Right kidney (tissue), 1 donor: ENCODE measurements at regions not wholly inside any gene's neighbourhood (a gene's known extent, or its start where the extent isn't known, plus 50 kb on each side); places are given as distances from the start of the nearest gene placed in this dataset.
"Not testable (repeated sequence)": the region's sequence is repeated elsewhere in the genome, so short reads cannot be mapped to it uniquely, and the experiment has no call there.

Source experiments
- DNase-seq: peaks from one replicate; pipeline ENCODE4 v3.0.0-alpha.2; 2016

DNA sequence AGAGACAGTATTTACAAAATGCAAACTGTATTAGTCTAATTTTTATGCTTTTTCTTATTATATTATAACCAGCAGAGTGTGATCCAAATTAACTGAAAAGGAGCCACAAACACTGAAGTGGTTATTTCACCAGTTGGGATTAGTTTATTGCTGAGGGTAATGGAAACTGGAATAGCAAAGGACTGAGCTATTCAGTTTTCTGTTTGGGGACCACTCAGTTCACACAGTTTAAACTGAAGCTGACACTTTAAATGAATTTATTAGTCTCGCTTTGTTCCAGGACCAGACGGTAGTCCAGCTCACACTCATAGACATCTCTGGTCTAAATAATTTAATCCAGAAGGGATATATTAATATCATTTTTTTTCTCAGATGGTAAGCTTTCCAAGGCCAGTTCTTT is 410.7 kb downstream of the LTN1 start:
- DNase-seq, result no peak

DNA sequence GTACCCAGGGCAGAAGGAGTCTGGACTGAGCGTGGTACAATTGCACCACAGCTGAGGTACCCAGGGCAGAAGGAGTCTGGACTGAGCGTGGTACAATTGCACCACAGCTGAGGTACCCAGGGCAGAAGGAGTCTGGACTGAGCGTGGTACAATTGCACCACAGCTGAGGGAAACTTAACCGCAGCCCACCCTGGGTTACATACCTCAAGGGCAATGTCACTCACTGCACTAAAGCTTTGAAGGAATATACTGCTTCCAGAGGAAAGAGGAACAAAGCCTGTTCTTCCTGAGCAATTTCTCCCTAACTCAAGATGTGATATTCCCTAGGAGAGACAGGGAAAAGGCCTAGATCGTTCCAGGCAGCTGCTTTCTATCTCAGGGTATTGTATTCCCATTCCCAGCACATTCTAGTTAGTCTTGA is 411.4 kb downstream of the LTN1 start:
- DNase-seq, result not testable (repeated sequence)

DNA sequence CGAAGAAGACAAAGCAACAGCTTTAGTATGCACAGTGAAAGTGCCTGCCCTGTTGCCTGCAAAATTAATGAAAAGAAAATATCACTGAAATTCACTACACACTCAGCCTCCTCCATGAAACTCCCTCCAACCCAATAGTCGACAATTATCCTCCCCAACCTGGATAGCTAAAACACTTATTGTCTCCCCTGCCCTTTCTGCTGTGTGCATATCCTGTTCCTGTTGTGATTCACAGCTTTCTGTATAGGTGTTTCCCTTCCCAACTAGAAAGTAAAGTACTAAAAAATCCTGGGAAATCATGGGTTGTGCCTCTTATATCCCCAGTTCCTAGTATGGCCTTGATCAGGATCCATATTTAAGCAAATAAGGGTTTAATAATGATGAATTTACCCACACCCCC is 412.1 kb downstream of the LTN1 start:
- no peak for DNase-seq

DNA sequence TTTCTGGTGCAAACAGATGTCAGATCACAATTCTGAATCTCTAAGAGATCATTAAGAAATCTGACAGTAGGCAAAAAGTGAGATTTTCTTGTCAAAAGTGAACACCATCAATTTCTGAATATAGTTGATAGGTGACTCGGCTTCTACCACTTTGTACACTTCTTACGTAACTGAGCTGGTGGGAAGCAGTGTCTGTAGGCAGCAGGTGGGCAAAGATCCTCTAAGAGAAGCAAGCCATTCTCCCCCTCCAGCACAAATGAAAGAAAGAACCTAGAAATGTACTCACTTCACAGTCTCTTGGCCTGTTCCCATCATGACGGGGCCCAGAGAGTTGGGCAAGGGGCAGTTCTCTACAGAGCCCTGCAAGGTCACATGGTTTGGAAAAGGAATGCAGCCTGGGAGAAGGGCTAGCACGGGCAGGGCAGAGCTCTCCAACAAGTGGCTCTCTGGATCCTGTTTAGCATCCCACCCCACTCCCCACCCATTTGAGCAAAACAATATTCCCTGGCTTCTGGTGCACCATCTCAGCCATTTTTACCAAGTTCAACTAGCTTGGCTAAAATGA is 412.6 kb downstream of the LTN1 start:
- no peak for DNase-seq

DNA sequence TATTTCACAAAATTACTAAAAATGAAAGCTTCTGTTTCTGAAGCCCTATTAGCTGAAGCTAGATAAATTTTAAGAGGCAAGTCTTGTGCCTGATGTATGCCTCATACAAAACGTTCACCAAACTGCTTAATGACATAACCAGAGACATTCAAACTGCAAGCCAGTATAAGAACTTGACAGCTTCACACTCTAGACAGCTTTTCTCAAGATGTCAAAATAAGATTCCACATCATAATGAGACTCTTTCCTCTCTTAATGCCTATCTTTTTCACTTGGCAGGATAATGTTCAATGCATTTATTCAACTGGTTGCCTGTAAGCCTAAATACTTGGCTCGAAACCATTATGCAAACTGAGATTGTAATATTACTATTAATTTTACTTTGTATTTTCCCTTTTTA is 424.0 kb downstream of the LTN1 start:
- DNase-seq, result no peak

DNA sequence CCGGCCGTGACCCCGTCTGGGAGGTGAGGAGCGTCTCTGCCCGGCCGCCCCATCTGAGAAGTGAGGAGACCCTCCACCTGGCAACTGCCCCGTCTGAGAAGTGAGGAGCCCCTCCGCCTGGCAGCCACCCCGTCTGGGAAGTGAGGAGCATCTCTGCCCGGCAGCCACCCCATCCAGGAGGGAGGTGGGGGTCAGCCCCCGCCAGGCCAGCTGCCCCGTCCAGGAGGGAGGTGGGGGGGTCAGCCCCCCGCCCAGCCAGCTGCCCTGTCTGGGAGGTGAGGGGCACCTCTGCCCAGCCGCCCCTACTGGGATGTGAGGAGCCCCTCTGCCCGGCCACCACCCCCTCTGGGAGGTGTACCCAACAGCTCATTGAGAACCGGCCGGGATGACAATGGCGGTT is 428.7 kb downstream of the LTN1 start:
- not testable (repeated sequence) for DNase-seq

DNA sequence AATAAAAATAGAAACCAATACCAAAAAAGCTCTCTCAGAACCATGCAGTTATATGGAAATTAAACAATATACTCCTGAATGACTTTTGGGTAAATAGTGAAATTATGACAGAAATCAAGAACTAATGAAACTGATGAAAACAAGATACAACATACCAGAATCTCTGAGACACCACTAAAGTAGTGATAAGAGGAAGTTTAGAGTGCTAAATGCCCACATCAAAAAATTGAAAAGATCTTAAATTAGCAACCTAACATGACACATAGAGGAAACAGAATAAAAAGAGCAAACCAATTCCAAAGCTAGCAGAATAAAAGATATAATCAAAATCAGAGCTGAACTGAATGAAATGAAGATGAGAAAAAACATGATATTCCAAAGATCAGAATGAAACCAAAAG is 430.9 kb downstream of the LTN1 start:
- DNase-seq, result no peak

DNA sequence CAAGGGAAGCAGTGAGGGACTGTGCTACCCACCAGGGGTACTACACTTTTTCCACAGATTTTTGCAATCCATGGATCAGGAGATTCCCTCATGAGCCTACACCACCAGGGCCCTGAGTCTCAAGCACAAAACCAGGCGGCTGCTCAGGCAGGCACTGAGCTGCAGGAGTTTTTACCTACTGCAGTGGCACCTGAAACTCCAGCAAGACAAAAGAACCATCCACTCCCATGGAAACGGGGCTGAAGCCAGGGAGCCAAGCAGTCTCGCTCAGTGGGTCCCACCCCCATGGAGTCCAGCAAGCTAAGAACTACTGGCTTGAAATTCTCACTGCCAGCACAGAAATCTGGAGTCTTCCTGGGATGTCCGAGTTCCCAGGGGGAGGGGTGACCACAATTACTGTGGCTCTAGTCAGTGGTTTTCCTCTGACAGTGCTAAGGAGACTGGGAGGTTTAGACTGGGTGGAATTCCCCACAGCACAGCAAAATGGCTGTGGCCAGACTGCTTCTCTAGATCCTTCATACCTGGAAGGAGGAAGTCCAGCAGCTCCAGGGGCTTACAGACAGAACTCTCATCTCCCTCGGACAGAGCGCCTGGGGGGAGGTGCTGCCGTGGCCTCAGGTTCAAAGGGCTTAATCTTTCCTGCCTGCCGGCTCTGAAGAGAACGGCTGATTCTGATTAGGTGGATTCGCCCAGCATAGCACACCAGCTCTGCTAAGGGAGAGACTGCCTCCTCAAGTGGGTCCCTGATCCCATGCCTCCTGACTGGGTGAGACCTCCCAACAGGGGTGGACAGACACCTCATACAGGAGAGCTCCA is 437.8 kb downstream of the LTN1 start:
- DNase-seq, result no peak

DNA sequence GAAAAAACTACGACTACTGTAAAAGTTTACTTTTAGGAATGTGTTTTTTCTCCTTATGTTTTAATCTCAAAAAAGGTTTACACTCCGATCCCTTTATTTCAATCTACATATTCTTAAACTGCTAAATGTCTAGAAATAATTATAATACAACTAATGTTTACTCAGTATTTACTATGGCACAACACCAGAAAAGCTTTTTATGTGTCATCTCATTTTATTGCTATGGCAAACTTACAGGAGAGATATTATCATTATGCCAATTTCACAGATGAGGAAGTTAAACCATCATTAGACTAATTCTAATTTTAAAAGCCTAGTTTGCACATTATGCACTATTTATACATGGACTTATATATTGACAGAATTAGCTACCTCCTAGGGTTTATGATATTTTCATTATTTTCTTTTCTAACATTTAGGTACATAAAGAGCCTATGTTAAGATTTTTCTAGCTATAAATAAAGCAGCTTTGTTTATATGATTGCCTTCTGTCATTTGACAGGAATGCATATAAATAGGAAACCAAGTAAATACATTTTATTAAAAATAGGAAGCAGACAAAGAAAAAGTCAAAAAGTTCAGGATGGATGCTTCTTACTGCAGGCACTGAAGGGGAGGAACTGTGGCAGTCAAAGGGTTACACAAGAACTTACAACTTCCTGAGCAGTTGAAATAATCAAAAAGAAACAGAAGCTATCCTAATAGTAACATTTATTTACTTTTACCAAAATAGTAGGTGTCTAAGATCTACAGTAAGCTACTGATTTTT is 442.4 kb downstream of the LTN1 start:
- DNase-seq, result no peak

DNA sequence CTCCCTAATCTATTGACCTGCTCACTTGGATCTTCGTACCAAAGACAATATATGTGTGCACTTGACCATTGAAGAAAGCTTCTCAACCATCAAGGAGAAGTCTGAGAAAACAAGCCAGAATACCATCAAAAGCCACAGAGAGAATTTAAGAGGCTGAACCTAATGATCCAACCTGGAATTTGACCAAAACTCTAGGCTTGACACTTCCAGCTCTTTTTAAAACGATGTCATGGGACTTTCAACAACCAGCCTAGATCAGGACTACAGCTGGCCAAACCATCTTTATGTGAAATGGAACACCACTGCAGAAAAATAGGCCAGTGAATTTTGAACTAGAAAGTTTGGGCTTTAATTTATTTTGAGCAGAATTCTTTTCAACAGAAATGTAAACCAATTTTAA is 444.4 kb downstream of the LTN1 start:
- no peak for DNase-seq

DNA sequence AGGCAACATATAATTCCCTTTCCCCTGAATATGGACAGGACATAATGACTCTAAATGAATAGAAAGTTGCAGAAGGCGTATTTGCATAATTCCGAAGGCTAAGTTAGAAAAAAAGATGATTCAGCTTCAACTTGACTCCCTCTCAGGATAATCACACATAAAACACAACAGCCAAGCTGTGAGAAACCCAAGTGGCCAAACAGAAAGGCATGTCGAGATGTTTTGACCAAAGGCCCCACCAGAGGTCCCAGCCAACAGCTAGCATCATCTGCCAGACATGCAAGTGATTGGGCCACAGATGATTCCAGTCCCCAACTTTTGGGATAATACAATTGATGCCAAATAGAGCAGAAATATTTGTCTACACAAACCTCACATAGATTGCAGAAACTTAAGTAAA is 444.9 kb downstream of the LTN1 start:
- no peak for DNase-seq

DNA sequence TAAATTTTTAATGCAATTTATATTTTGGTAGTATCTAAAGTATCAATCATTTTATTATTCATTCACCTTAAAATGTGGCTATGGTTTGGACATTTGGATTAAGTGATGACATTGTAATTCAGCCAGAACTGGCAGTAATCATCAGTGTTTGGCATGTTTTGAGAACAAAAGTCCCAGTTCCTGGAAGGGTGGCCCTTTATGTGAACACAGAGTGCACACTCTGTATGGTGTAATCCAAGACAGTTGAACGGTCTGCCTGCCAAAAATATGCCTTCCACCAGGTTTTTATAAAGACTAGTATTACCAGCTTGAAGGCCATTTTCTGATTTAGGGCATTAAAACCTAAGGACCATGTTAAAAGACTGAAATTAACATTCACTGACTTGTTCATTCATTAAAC is 448.7 kb downstream of the LTN1 start:
- DNase-seq, result no peak

DNA sequence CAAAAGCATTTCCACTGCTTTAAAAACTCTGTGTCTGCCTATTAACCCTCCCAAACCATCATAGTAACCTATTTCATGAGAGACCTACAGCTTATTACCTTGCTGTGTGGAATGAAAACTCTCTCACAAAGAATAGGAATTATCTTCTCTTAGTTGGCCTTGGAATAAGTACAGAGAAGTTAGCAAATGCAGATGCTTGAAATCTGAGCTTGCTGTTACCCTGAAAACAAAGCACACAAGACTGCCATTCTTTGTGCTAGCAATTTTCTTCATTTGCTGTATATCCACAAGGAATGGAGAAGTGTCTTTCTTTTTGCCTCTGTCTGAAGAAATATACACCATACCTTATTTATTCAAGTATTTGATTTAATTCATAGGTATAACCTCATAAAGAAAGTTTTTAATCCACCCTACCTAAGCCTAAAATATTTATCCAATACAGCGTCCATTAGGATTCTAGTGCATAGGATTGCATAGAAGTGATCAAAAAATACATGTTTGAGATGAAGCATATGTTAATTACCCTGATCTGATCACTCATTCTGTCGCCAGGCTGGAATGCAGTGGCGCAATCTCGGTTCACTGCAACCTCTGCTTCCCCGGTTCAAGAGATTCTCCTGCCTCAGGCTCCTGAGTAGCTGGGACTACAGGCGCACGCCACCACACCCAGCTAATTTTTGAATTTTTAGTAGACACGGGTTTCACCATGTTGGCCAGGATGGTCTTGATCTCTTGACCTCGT is 451.1 kb downstream of the LTN1 start:
- DNase-seq, result no peak

DNA sequence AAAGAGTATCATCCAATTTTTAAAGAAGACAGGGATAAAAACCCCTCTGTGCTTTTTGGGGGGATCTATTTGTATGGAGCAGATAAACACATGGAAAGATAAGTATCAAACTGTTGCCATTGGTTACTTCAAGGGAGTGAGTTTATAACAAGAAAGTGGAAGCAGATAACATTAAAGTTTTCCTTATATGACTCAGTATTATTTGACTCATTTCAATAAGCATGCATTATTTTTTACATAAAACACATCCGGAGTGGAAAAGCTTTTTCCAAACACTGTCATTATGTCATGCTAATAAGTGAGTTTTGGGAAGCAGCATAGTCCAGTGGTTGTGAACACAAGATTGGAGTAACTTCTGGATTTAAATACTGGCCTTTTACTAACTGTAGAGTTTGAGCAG is 452.2 kb downstream of the LTN1 start:
- DNase-seq, result no peak

DNA sequence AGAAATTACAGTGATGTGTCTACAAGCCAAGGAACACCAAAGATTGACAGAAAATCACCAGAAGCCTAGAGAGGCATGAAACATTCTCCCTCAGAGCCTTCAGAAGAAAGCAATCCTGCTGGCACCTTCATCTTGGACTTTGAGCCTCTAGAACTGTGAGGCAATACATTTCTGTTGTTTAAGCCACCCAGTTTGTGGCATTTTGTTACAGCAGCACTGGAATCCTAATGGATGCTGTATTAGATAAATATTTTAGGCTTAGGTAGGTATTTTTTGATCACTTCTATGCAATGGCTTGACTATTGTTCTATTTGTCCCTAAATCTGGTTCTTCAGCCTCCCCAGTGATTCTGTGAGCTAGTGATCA is 453.1 kb downstream of the LTN1 start:
- DNase-seq, result no peak

DNA sequence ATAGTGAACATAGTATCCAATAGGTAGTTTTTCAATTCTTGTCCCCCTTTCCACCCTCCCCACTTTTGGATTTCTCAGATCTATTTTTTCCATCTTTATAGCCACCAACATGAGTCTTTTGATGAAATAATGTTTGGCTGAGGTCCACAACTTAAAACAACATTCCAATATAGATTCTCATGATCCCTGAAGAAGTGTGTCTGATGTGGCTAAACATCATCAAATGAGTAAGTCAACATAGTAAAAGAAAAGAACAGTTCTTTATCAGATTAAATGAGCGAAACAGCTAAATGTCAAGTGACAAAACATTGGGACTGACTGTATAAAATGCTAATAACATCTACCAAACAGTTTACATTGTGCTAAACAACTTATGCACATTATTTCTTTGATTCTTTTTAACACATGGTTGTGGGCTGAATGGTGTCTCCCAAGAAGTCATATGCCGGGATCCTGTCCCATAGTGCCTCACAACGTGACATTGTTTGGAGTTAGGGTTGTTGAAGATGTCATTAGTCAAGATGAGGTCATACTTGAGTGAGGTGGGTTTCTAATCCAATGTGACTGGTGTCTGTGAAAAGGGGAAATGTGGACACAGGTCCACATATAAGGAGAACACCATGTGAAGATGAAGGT is 453.6 kb downstream of the LTN1 start:
- DNase-seq, result no peak

DNA sequence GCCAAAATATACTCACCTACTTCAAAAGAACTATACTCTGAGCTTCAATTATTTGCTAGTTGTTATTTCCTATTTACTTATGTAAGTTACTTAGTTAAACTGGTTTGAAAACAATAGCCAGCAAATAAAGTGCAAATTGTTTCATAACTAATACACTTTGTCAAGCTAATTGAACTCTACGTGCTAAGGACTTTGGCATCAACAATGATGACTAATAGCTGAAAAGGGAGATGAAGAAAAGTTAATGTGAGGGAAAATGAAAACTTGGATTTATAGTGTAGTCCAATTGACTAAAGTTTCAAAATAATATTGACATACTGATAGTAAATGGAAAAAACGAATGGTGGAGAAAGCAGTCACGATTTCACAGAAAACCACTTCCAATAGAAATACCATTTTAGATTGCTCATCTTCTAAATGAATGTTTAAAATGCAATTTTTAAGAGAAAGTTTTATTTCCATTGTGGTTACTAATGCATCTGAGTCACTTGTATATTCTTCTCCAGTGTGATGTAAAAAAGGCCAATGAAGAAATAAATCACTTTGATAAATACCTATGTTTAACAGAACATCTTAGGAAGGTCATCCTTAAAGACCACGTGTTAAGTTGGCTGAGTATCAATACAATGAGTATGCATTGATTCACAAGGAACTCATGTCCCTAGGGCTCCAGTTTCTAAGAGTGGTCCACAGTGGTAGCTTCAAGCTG is 455.2 kb downstream of the LTN1 start:
- DNase-seq, result no peak

DNA sequence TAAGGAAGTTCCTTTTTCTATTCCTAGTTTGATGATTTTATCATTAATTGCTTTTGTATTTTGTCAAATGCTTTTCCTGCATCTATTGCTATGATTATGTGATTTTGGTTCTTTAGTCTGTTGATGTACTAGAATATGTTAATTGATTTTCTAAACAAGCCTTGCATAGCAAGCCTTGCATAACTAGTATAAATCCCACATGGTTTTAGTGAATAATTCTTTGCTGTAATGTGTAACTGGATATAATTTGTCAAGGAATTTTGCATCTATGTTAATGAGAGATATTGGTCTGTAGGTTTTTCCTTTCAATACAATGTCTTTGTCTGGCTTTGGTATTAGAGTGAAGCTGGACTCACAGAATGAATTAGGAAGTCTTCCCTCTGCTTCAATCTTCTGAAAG is 460.2 kb downstream of the LTN1 start:
- DNase-seq, result no peak

DNA sequence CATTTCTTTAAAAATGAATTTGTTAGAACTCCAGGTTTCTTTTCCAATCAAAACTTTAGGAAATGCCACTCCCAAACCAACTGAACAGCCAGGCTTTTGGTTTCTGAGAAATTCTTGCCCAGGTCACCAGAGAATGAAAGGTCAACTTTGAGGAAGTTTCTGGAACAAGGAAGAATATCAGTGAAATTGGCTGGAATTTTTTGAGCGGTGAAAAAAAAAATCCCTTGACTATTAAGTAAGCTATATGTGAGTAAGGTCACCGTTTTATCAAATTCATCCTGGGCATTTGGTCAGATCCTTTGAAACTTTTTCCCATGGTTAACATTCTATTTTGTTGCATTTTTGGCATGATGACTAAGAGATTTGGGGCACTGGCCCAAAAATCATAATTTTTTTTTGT is 469.3 kb downstream of the LTN1 start:
- DNase-seq, result no peak

DNA sequence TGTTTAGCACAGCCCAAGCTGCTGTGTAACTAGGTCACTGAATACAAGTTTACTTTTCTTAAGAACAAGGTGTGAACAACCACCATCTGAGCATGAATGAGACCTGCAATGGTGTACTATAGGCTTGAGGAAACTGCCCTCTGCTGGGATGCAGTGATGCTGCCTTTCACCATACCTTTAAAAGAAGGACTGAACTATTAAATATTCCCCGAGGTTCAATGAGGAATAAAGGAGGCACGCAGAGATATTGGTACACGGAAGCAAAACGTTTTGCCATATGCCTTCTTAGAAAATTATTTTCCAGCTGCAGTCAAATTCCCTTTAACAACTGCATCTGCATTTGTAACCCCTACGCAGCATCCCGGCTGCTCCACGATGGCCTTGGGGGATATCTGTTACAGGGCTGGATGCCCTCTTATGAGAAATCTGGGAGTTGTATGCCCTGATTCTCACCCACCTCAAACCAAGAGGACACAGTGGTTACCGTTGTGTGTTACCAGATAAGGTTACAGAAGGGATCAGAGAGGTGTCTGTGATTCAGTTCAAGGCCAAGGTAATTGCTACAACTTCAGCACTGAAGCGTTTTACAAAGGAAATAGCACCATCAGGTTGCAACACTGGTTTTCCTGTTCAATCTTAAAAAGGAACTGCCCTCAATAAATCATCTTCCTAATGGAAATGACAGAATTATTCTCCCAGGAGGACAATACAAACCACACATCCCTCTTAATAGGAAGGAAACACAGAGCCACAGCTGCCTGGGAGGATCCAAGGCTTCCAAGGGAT is 470.5 kb downstream of the LTN1 start:
- DNase-seq, result peak; percentile 29

DNA sequence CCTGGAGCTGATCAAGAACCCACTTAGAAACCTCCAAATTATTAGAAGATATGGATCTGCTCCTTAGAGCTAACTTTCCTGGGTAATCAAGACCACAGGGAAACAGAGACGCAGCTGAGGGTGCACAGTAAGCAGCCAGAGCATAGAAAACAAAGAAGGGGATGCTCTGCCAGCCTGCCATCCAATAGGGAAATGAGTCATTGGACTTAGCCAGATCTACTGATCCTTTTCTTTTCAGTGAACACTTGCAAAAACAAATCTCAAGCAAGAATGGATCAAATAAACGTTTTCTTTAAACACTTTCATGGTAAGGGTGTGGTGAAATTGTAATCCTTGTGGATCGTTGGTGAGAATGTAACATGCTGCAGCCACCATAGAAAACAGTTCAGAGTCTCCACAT is 474.0 kb downstream of the LTN1 start:
- DNase-seq, result no peak
